GM19467 (cell line): ENCODE measurements at regions not wholly inside any gene's neighbourhood (a gene's known extent, or its start where the extent isn't known, plus 50 kb on each side); places are given as distances from the start of the nearest gene placed in this dataset.
"Not testable (repeated sequence)": the region's sequence is repeated elsewhere in the genome, so short reads cannot be mapped to it uniquely, and the experiment has no call there.

ENCODE experiments used
- ATAC-seq: cut with Tn5 transposase; IDR thresholded peaks from one replicate; pipeline ENCODE4 v1.9.1; 2021; ENCODE audit warnings: mild to moderate bottlenecking, moderate library complexity; ENCODE audit not compliant: unreplicated experiment

DNA sequence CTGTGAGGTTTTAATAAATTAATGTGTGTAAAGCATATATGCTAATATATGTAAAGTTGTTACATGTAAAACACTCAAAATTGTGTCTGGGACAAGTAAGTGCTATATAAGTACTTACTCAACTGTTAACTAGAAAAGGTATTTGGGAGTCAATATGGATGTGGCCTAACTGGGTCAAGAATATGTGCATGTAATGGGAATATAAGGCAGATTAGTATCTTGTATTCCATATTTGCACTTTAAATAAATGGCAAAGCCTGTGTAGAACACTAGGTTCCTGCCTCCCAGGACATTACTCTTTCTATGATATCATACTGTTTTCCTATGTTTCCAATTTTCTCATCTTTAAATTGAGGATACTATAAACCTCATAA, 270.6 kb downstream of the FBXO8 start:
- ATAC-seq: no peak

DNA sequence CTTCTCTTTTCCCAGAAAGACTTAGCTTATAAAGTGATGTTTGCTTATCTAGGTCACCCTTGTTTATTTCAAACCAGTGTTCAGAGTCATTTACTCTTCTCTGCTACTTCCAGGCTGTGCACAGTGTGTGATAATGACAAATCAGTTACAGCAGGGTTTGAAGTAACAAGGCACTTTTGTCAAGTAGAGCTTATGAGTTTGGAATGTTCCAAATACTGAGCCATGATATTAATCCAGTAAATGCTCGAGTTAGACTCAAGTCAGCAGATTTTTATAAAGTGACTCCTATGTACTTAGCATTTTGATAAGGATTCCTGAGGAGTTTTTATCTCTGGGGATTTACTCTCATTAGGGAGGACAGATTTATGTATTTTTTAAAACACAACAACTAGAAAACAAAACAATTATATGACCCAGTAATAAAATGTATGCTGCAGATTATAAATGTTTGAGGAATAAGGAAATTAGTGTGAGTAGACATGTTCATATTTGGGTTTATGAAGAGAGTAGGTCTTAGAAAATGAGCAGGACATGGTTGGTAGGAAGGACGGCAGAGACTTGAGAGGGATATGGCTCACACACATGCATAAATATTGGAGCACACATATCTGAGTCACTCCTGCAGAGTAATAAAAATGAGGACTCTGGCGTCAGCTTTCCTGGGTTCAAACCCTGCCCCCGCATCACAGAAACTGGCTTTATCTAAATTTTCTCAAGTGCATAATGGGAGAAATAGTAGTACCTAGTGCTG, 271.2 kb downstream of the FBXO8 start:
- ATAC-seq: no peak

DNA sequence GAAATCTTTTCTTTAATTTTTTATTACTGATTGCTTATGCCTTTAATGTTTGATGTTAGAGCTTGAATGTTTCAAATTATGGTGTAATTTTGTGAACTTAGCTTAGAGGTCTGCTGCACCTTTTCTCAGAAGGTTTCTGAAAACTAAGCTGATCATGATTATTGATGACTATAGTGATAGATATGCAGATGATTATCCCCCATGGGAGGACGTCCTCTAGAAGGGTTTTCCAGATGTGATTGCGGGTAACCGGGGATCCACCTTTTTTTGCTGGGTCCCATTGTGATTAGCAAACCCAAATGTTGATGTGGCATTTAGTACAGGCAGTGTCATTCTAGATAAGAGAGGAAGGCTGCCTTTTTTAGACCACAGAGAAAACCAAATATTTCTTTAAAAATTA, 272.9 kb downstream of the FBXO8 start:
- ATAC-seq: no peak

- ATAC-seq: no peak
Measured at GRCh38 chr4:174009686-174010451, 273.6 kb downstream of the FBXO8 start.

DNA sequence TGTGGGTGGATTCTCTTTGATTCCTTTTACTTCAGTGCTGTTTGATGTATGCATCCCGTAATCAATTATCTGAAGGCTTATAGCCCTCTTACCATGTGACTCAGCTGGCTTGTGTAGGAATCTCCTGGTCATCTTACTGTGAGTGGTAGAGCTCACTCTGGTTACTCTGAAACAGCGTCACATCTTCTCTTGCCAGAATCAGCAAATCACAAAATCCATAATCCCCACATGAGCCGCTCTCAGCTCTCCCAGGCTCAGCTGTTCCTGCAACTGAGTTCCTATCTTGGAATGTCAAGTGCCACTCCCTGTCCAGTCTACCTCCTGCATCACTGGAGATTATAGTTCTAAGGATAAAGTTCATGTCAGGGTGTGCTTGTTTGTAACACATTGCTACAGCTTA, 278.0 kb downstream of the FBXO8 start:
- ATAC-seq: no peak

GRCh38 chr4:173998471-173999144, 284.9 kb downstream of the FBXO8 start:
- no peak for ATAC-seq

DNA sequence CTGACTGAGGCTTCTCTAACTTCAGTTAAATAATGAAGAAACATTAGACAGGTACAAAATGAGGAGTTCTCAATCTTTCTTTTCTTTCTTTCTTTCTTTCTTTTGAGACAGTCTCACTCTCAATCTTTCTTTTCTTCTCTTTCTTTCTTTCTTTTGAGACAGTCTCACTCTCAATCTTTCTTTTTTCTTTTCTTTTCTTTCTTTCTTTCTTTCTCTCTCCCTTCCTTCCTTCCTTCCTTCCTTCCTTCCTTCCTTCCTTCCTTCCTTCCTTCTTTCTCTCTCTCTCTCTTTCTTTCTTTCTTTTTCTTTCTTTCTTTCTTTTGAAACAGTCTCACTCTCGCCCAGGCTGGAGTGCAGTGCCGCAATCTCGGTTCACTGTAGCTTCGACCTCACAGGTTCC, 287.7 kb downstream of the FBXO8 start:
- ATAC-seq: not testable (repeated sequence)

DNA sequence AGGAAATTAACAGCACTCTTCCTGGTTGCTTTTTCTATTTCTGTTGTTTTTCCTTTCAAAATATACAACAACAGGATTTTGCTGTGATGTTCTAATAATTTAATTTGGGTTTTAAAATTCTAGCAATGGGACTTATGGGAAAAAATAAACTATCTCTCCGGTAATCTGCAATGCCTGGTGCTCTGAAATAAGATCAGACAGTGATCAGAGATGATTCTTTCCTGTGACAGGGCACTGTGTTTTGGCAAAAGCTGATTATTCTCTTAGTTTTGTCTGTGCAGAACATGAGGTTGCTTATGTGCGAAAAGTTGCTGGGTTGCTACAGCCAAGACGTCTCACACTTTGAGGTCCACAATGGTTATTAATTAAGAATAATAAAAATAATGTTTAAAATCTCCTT, 291.7 kb downstream of the FBXO8 start:
- no peak for ATAC-seq

DNA sequence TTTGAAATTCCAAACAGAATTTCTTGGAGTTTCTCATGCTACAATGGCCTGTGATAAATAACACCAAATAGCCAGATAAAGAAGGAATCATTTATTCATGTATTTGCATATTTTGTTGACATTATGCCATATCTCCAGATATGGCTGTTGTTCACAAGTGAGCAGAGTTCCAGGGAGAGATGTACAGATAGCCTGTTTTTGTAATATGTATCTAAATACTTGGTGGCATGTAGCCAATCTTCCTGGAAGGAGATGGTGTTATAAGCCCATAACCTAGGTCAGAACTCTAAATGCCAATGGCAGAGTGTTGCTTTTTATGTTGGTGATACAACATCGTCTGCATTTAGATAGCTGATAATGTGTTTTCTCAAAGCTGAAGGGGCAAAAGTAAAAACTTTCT, 292.2 kb downstream of the FBXO8 start:
- no peak for ATAC-seq

- ATAC-seq: no peak
Measured at GRCh38 chr4:173990869-173991210, 292.6 kb downstream of the FBXO8 start.

DNA sequence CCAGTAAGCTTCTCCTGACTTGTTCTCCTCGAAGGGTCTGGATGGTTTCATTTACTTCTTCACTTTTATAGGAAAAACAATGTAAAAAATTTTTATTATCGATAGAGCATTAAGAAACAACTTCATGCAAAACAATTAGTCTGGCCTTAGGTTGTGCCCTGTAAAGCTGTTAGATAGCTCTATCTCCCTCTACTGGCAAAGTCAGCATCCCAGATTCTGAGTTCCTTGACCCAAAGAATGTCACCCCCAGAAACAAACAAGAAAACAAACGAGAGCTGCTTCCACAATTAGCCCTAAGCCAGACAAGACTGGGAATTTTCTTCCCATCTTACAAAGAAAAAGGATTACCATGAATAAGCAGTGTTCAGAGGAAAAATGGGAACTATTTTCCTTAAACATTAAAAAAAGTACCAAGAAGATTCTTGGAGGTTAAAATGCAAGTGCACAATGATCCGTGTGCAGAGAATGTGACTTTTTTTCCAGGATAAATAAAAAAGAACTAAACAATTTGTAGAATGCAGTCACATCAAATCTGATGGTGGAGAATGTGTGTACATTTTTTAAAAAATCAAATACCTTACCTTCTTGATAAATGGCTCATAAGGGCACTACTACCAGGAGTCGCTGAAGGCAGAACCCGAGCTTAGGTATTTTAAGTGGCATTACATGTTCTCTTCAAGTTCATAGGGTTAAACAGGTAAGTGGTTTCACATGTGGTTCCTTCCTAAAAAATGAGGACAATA, 293.2 kb downstream of the FBXO8 start:
- no peak for ATAC-seq

GRCh38 chr4:173963523-173963922, 319.9 kb downstream of the FBXO8 start:
- not testable (repeated sequence) for ATAC-seq

DNA sequence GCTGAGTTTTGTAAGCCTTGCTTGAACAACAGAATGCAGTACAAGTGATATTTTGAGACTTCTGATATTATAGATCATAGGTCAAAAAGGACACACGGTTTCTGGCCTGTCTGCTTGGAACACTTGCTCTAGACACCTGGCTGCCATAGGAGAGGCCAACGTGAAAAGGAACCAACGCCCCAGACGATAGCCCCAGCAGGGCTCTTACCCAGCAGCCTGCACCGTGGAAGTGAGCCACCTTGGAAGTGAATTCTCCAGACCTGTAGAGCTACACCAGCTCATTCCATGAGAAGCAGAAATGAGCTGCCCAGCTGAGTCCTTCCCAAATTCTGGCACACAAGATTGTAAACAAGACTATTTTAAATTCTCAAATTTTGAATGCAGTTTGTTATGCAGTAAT, 323.1 kb downstream of the FBXO8 start:
- no peak for ATAC-seq

- ATAC-seq: no peak
Measured at GRCh38 chr4:173958445-173958844, 325.0 kb downstream of the FBXO8 start.

DNA sequence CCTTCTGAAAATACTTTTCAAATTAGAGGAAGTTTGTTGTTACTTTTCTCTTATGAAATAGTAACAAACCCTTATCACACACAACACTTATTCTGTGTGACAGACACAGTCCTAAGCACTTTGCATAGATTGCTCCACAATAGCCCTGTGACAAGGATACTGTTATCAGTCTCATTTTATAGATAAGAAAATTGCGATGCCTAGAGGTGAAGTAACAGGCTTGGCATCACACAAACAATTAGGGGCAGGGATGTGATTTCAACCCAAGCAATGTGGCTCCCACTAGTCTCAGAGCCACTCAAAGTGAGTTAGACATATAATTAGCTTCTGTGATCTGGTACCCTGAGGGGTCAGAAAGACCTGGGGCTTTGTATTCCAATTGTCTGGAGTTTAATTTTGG, 339.9 kb downstream of the FBXO8 start:
- no peak for ATAC-seq

- no peak for ATAC-seq
Measured at GRCh38 chr4:173940146-173940545, 343.3 kb downstream of the FBXO8 start.

GRCh38 chr4:173937631-173938270, 345.7 kb downstream of the FBXO8 start:
- no peak for ATAC-seq

GRCh38 chr4:173936861-173937260, 346.6 kb downstream of the FBXO8 start:
- no peak for ATAC-seq

GRCh38 chr4:173935622-173936405, 347.7 kb downstream of the FBXO8 start:
- ATAC-seq: no peak
